EH (cell line): ENCODE measurements at regions not wholly inside any gene's neighbourhood (a gene's known extent, or its start where the extent isn't known, plus 50 kb on each side); places are given as distances from the start of the nearest gene placed in this dataset.
"Not testable (repeated sequence)": the region's sequence is repeated elsewhere in the genome, so short reads cannot be mapped to it uniquely, and the experiment has no call there.

Experiments
- DNase-seq: peaks from one replicate; pipeline ENCODE4 v3.0.0-alpha.2; 2015; ENCODE audit warnings: low read depth

GRCh38 chr3:18236726-18237125, 188.4 kb downstream of the SATB1 start:
- no peak for DNase-seq

GRCh38 chr3:18234717-18235335, 190.3 kb downstream of the SATB1 start:
- no peak for DNase-seq

DNA sequence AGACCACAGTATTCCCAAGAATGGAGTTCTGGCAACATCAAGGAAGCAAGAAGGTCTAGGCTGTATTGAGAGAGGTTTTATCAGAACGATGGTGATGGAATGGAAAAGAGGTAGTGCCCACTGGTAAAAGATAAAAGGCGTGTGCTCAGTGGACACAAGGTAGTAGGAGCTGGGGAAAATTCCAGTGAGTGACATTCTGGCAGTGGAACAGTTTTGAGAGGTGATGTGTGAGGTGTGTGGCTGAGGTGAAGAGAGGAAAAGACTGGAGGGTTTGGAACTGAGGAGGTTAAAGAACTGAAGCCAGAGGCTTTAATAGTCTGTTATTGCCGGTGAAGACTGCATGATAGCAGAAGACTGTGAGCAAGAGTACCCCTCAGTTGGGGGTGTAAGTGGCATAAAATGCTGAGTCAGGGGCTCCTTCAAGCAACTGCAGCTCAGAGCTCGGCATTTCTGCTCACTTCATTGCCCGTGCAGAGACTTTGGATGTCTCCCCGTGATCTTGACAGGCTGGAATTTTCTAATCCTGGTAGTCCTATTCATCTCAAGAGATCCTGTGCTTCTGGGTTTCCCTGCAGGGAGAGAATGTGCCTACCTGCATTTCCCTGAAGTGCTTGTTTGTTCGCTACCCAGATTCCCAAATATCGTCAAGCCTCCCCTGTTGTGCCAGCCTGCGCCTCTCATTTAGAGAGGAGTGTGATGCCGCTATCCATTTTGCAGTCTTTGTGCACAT, 191.0 kb downstream of the SATB1 start:
- no peak for DNase-seq

- no peak for DNase-seq
These were observed 192.8 kb downstream of the SATB1 start for GRCh38 chr3:18232317-18232716.

GRCh38 chr3:18228060-18228459, 197.1 kb downstream of the SATB1 start:
- DNase-seq: no peak

- DNase-seq: no peak
These were observed 199.4 kb downstream of the SATB1 start for GRCh38 chr3:18225709-18226108.

DNA sequence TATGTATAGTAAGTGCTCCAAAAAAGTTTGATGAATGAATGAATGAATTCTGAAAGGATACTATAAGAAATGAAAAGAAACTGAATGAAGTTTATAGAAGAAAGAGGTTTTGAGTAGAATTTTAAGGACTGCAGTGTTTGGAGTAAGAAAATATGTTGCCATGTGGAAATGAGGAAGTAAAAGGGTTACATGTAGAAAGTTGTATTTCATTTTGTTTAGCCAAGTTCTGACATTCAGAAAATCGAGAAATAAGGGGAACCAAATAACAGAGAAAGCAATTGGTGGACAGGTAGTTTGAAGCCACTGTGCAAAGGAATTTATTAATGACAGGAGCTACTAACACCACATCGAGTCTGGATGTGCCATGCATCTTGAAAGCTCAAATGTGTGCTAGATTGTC, 200.7 kb downstream of the SATB1 start:
- no peak for DNase-seq

DNA sequence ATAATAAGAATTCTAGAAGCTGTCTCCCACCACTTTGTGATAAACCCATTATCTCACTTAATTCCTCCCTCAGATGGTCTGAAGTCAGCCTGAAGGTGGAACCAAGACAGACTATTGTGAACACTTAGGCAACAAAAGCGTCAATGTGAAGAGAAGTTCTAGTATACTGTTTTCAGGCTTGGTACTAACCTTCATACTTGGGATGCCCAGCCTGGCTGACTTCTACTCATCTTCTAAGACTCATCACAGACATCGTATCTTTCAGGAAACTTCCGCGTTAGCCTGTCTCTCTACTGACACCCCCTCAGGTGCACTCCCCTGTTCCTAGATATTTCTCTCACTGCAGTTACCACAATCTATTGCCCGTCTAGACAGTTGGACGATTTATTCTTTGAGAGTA, 201.2 kb downstream of the SATB1 start:
- DNase-seq: no peak

DNA sequence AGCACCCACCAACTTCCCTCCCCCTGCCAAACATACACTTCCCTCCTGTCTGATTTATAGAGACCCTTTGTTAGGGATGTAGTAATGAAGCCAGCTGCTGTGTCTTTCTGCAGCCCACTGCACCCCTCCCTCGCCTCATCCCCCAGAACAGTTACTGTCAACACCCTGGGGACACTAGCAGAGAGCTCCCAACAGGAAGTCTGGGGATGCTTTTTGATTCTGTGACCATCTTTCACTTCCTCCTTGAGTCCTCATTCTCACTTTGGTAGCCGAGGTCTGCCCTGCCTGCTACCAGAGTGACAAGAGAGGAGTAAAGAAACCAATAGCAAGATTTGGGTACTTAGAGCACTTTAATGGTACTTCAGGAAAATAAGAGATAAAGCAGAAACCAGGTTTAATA, 201.6 kb downstream of the SATB1 start:
- DNase-seq: no peak

GRCh38 chr3:18222686-18223085, 202.5 kb downstream of the SATB1 start:
- DNase-seq: no peak

DNA sequence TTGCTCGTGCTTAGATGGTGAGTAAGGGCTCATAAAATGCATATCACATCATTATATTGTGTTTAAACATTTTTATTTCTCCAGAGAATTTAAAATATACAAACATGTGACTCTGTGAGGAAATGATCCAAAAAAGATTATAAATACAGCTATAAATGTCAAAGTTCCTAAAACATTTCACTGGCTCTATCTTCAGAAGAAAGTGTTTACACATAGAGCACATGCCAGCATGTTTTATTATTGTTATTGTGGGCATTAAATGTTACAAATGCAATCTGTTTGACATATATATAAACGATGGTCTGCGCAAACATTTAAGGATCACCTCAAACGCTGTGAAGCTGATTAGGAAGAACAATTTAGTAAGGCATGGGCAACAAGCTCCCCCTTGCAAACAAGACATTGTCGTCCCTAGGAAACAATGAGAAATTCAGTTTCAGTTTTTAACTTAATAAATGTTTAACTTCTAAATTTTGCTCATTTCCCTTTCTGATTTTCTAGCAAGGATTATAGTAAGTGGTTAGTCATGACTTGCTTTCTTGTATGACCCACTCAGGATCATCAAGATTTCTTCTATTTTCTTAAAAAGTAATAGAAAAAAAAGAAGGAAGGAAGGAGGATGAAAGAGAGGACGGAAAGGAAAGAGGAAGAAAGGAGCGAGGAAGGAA, 207.5 kb downstream of the SATB1 start:
- peak; percentile 2 for DNase-seq

GRCh38 chr3:18216996-18217395, 208.1 kb downstream of the SATB1 start:
- DNase-seq: no peak

GRCh38 chr3:18215639-18216038, 209.5 kb downstream of the SATB1 start:
- no peak for DNase-seq

- DNase-seq: no peak
These were observed 214.0 kb downstream of the SATB1 start for GRCh38 chr3:18211116-18211515.

- DNase-seq: no peak
These were observed 216.3 kb downstream of the SATB1 start for GRCh38 chr3:18208856-18209255.

GRCh38 chr3:18208091-18208490, 217.0 kb downstream of the SATB1 start:
- no peak for DNase-seq

DNA sequence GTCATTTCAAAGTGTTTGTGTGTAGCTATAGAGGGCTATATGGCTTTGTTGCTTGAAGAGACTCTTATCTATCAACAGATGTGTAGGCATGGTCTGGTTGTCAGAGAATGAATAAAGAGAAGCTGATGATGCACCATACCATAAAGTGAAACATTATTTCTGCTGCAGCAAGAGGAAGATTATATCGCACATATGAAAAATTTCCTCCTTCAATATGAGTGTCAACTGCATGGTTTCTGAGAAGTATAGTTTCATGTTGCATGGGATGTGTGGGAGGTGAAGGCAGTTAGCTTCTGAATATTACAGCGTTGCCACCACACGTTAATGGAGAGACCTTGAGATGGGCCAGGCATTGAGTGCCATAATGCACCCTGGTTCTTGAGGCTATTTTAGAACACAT, 217.9 kb downstream of the SATB1 start:
- no peak for DNase-seq

DNA sequence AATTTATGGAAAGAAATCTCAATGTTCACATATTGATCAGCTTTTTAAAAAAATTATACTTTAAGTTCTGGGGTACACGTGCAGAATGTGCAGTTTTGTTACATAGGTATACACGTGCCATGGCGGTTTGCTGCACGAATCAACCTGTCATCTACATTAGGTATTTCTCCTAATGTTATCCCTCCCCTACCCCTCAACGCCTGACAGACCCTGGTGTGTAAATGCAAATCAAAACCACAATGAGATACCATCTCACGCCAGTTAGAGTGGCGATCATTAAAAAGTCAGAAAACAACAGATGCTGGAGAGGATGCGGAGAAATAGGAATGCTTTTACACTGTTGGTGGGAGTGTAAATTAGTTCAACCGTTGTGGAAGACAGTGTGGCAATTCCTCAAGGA, 219.4 kb downstream of the SATB1 start:
- DNase-seq: not testable (repeated sequence)

- DNase-seq: no peak
These were observed 223.8 kb downstream of the SATB1 start for GRCh38 chr3:18201315-18201714.

DNA sequence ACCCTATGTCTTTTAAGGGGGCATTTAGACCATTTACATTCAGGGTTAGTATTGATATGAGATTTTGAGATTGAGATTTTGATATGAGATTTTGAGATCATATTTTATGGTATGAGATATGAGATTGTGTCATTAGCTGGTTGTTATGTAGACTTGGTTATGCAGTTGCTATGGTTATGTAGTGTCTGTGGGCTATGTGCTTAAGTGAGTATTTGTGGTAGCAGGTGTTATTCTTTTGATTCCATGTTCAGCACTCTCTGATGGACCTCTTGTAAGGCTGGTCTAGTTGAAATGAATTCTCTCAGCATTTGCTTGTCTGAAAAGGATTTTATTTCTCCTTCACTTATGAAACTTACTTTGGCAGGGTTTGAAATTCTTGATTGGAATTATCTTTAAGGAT, 225.4 kb downstream of the SATB1 start:
- no peak for DNase-seq

- DNase-seq: no peak
These were observed 229.3 kb downstream of the SATB1 start for GRCh38 chr3:18195836-18196235.

- DNase-seq: peak; percentile 2
These were observed 230.7 kb downstream of the SATB1 start for GRCh38 chr3:18194431-18194830.

- peak; percentile 1 for DNase-seq
These were observed 234.5 kb downstream of the SATB1 start for GRCh38 chr3:18190646-18191045.
